Esophagus (tissue), 2 donors: ENCODE measurements at regions not wholly inside any gene's neighbourhood (a gene's known extent, or its start where the extent isn't known, plus 50 kb on each side); places are given as distances from the start of the nearest gene placed in this dataset.

Experiments
- H3K27ac ChIP-seq, 2 donors: one replicate each; pipeline ENCODE4 v1.5.1; 2013; ENCODE audit warnings: low read depth in 2 of 2, mild to moderate bottlenecking in 2 of 2, inconsistent platforms in 1 of 2, low read length in 1 of 2, moderate library complexity in 1 of 2
- H3K27me3 ChIP-seq, 2 donors: one replicate each; pipeline ENCODE4 v1.6.1; 2013; ENCODE audit warnings: low read length in 2 of 2, control low read depth in 1 of 2, mild to moderate bottlenecking in 1 of 2; ENCODE audit not compliant: insufficient read depth in 2 of 2, control insufficient read depth in 1 of 2
- H3K36me3 ChIP-seq, 2 donors: one replicate each; pipeline ENCODE4 v1.6.1; 2013; ENCODE audit warnings: low read length in 1 of 2; ENCODE audit not compliant: control insufficient read depth in 2 of 2, insufficient read depth in 2 of 2
- H3K4me1 ChIP-seq, 2 donors: one replicate each; pipeline ENCODE4 v1.6.1; 2013; ENCODE audit warnings: low read length in 1 of 2; ENCODE audit not compliant: control insufficient read depth in 2 of 2, insufficient read depth in 2 of 2
- H3K4me3 ChIP-seq, 2 donors: one replicate each; pipeline ENCODE4 v1.5.1; 2013; ENCODE audit warnings: low read length in 2 of 2, mild to moderate bottlenecking in 2 of 2, low read depth in 1 of 2, moderate library complexity in 1 of 2
- H3K9me3 ChIP-seq, 2 donors: one replicate each; pipeline ENCODE4 v1.6.1; 2013; ENCODE audit warnings: mild to moderate bottlenecking in 2 of 2, low read depth in 1 of 2, low read length in 1 of 2, moderate library complexity in 1 of 2; ENCODE audit not compliant: control insufficient read depth in 2 of 2, insufficient read depth in 1 of 2
- WGBS, 2 donors: extraction: QIAGEN DNeasy Blood & Tissue Kit; methylation state at CpG; one replicate each; pipeline ENCODE4 v1.1.7; 2013; 5-methylcytosine and 5-hydroxymethylcytosine counted together
- donor health status: healthy with polysubstance abuse.
- donor health status: Bipolar disorder and iron deficiency.

DNA sequence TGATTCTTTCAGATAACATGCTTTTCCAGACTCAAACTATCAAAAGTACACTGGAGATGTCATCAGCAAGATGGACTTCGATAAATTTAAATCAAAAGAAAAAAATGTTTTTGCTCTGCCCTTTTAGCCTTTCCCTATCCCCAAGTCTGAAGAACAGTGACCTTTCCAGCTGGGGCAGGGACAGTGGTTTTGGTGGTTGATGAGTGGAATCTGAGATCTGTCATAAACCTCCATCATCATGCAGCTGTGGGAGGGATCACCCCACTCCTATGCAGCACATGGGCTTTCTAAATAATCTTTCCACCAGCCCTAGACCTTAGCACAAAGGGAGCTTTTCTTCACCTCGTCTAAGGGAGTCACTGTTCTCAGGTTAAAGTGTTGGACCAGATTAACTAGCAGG is 869.5 kb upstream of the SOX9 start:
- H3K4me1 ChIP-seq, result no peaks in the 10 kb centered on the region
- H3K27ac ChIP-seq, result no peak overlapping the region
- H3K36me3 ChIP-seq, result no peaks in the 10 kb centered on the region
- no peaks in the 10 kb centered on the region for H3K27me3 ChIP-seq
- 58 to 65% methylated on average over 2 of the region's 2 CpGs for WGBS, 2 donors
- no peaks in the 10 kb centered on the region for H3K9me3 ChIP-seq
- no peak overlapping the region for H3K4me3 ChIP-seq

GRCh38 chr17:71251951-71252350 is 868.9 kb upstream of the SOX9 start:
- H3K27me3 ChIP-seq, result no peaks in the 10 kb centered on the region
- no peak overlapping the region for H3K4me3 ChIP-seq
- H3K4me1 ChIP-seq, result no peaks in the 10 kb centered on the region
- H3K27ac ChIP-seq, result no peak overlapping the region
- H3K36me3 ChIP-seq, result no peaks in the 10 kb centered on the region
- WGBS, 2 donors, result 45 to 57% methylated on average over 2 of the region's 2 CpGs
- H3K9me3 ChIP-seq, result no peaks in the 10 kb centered on the region

DNA sequence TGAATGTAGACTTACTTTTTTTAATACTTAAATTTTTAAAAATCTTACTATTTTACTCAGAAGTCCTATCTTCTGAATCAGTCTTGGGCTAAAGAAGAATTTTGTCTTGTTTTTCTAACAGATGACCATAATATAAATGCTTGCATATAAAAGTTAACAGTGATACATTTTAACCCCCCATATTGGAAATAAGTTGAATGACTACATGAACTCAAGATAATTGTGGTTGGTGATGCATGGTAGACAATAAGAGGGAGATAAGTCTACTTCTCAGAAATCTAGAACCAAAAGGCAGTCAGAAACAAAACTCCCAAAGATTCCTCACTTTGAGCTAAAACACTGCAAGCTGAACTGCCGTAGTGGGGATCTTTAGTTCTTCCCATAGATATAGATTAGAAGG is 868.4 kb upstream of the SOX9 start:
- WGBS, 2 donors, result 0 to 41% methylated on average over 1 of the region's 1 CpG
- no peak overlapping the region for H3K4me3 ChIP-seq
- H3K9me3 ChIP-seq, result no peaks in the 10 kb centered on the region
- no peaks in the 10 kb centered on the region for H3K27me3 ChIP-seq
- H3K27ac ChIP-seq, result no peak overlapping the region
- no peaks in the 10 kb centered on the region for H3K36me3 ChIP-seq
- no peaks in the 10 kb centered on the region for H3K4me1 ChIP-seq

DNA sequence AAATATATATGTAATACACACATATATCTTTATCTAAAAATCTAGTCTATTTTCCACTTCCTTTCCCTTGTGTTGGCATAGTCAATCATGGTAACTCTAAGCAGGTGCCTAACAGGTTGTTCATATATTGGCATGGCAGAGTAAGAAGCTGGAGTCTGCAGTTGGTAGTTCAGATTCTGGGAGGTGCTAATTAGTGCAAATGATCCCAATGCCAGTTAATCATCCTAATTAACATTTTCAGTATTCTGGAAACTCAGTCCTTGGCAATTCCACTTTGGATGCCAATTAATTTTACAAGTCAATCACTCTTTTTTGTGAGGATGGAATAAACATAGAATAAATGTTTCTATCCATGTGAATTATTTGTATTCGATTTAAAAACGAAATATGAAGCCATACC is 863.7 kb upstream of the SOX9 start:
- Histone ChIP-seq H3K36me3 (no peaks in the 10 kb centered on the region), H3K4me1 (no peaks in the 10 kb centered on the region), H3K4me3 (no peak overlapping the region), H3K27ac (no peak overlapping the region), H3K27me3 (no peaks in the 10 kb centered on the region), H3K9me3 (no peaks in the 10 kb centered on the region)
- 85 to 89% methylated on average over 2 of the region's 2 CpGs for WGBS, 2 donors

GRCh38 chr17:71260366-71260940 is 860.4 kb upstream of the SOX9 start:
- Histone ChIP-seq H3K36me3 (no peaks in the 10 kb centered on the region), H3K27ac (no peak overlapping the region), H3K27me3 (no peaks in the 10 kb centered on the region), H3K9me3 (no peaks in the 10 kb centered on the region), H3K4me3 (no peak overlapping the region), H3K4me1 (no peaks in the 10 kb centered on the region)
- WGBS, 2 donors, result 40 to 53% methylated on average over 6 of the region's 6 CpGs

- H3K4me3 ChIP-seq, result no peak overlapping the region
- H3K27ac ChIP-seq, result no peak overlapping the region
- H3K4me1 ChIP-seq, result no peaks in the 10 kb centered on the region
- H3K36me3 ChIP-seq, result no peaks in the 10 kb centered on the region
- 75 to 82% methylated on average over 3 of the region's 3 CpGs for WGBS, 2 donors
- no peaks in the 10 kb centered on the region for H3K27me3 ChIP-seq
- no peaks in the 10 kb centered on the region for H3K9me3 ChIP-seq
Measured at GRCh38 chr17:71262586-71262985, 858.2 kb upstream of the SOX9 start.

DNA sequence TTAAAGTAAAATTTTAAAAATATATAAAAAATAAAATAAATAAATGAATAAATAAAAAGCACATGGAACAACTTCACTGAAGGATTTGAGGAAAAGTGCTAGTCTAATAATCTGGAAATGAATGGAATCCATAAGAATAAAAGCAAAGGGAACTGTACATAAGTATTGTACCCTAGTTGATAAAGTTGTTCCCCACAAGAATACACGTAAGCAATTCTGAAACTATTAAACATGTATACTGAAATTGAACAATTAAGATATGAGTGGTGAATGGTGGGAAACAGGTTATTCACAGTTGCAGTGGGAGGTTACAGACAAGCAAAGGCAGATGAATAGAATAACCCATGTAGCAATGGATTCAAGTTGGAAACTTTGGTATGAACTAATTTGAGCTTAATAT is 853.2 kb upstream of the SOX9 start:
- H3K4me1 ChIP-seq, result no peaks in the 10 kb centered on the region
- 68 to 74% methylated on average over 1 of the region's 1 CpG for WGBS, 2 donors

GRCh38 chr17:71269201-71269600 is 851.6 kb upstream of the SOX9 start:
- Histone ChIP-seq H3K36me3 (no peaks in the 10 kb centered on the region), H3K4me1 (no peaks in the 10 kb centered on the region), H3K9me3 (no peaks in the 10 kb centered on the region), H3K27ac (no peak overlapping the region), H3K27me3 (no peaks in the 10 kb centered on the region), H3K4me3 (no peak overlapping the region)
- WGBS, 2 donors, result 67 to 85% methylated on average over 1 of the region's 1 CpG

More for the DNA sequence above, 853.2 kb upstream of the SOX9 start:
- Histone ChIP-seq H3K4me3 (no peak overlapping the region), H3K9me3 (no peaks in the 10 kb centered on the region), H3K36me3 (no peaks in the 10 kb centered on the region), H3K27me3 (no peaks in the 10 kb centered on the region), H3K27ac (no peak overlapping the region)

DNA sequence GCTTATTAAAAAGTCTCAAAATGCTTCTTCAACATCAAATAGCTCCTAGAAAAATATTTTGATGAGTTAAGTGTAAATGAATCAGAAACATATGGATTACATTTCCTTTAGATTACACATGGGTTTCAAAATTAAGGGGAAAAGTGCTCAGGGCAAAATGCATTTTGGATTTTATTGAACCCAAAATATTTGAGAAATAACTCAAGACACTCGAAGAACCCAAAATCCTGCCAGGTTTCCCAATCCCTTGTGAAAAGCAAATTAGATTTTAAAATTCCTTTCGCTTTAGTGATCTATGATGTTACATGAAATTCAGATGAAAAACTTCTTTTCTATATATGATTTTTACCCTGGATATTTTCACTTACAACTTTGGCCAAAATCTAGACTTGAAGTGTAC is 847.4 kb upstream of the SOX9 start:
- H3K4me1 ChIP-seq, result no peaks in the 10 kb centered on the region
- 81 to 85% methylated on average over 2 of the region's 2 CpGs for WGBS, 2 donors
- H3K4me3 ChIP-seq, result no peak overlapping the region
- H3K36me3 ChIP-seq, result no peaks in the 10 kb centered on the region
- H3K9me3 ChIP-seq, result no peaks in the 10 kb centered on the region
- no peak overlapping the region for H3K27ac ChIP-seq
- H3K27me3 ChIP-seq, result no peaks in the 10 kb centered on the region

- Histone ChIP-seq H3K36me3 (no peaks in the 10 kb centered on the region), H3K27ac (no peak overlapping the region), H3K9me3 (no peaks in the 10 kb centered on the region), H3K4me1 (no peaks in the 10 kb centered on the region), H3K27me3 (no peaks in the 10 kb centered on the region), H3K4me3 (no peak overlapping the region)
- 70 to 71% methylated on average over 6 of the region's 6 CpGs for WGBS, 2 donors
Measured at GRCh38 chr17:71276079-71276478, 844.7 kb upstream of the SOX9 start.
